ENCODE measurements at regions not wholly inside any gene's neighbourhood (a gene's known extent, or its start where the extent isn't known, plus 50 kb on each side); places are given as distances from the start of the nearest gene placed in this dataset.

GRCh38 chr2:185179743-185180142 lies 558.9 kb upstream of the FSIP2 start:
- TF ChIP-seq CTCF (IDR thresholded peaks at IDR 0.05; ENCODE audit: insufficient read depth, low read depth, low read length) = no peak
- no peak overlapping the region for H3K4me3 ChIP-seq (ENCODE audit: low read depth, low read length)
- no peak for DNase-seq (ENCODE audit: low read depth)

- TF ChIP-seq CTCF (IDR thresholded peaks at IDR 0.05; ENCODE audit: insufficient read depth, low read depth, low read length) = no peak
- no peak overlapping the region for H3K4me3 ChIP-seq (ENCODE audit: low read depth, low read length)
- no peak for DNase-seq (ENCODE audit: low read depth)
These were observed 556.7 kb upstream of the FSIP2 start for GRCh38 chr2:185181901-185182300.

- H3K4me3 ChIP-seq (ENCODE audit: low read depth, low read length) = no peak overlapping the region
- DNase-seq (ENCODE audit: low read depth) = no peak
- TF ChIP-seq CTCF (IDR thresholded peaks at IDR 0.05; ENCODE audit: insufficient read depth, low read depth, low read length) = no peak
These were observed 553.6 kb upstream of the FSIP2 start for GRCh38 chr2:185185044-185185443.

GRCh38 chr2:185187421-185187820 lies 551.2 kb upstream of the FSIP2 start:
- no peak for TF ChIP-seq CTCF (IDR thresholded peaks at IDR 0.05; ENCODE audit: insufficient read depth, low read depth, low read length)
- DNase-seq (ENCODE audit: low read depth) = no peak
- H3K4me3 ChIP-seq (ENCODE audit: low read depth, low read length) = no peak overlapping the region

- no peak overlapping the region for H3K4me3 ChIP-seq (ENCODE audit: low read depth, low read length)
- no peak for TF ChIP-seq CTCF (IDR thresholded peaks at IDR 0.05; ENCODE audit: insufficient read depth, low read depth, low read length)
- no peak for DNase-seq (ENCODE audit: low read depth)
These were observed 549.9 kb upstream of the FSIP2 start for GRCh38 chr2:185188656-185189055.

- DNase-seq (ENCODE audit: low read depth) = no peak
- no peak overlapping the region for H3K4me3 ChIP-seq (ENCODE audit: low read depth, low read length)
- TF ChIP-seq CTCF (IDR thresholded peaks at IDR 0.05; ENCODE audit: insufficient read depth, low read depth, low read length) = no peak
These were observed 537.5 kb upstream of the FSIP2 start for GRCh38 chr2:185201063-185201462.

GRCh38 chr2:185202381-185202780 lies 536.2 kb upstream of the FSIP2 start:
- DNase-seq (ENCODE audit: low read depth) = no peak
- no peak overlapping the region for H3K4me3 ChIP-seq (ENCODE audit: low read depth, low read length)
- no peak for TF ChIP-seq CTCF (IDR thresholded peaks at IDR 0.05; ENCODE audit: insufficient read depth, low read depth, low read length)

Measured in fibroblast of villous mesenchyme (primary cell).